GM20431 (cell line): ENCODE measurements at regions not wholly inside any gene's neighbourhood (a gene's known extent, or its start where the extent isn't known, plus 50 kb on each side); places are given as distances from the start of the nearest gene placed in this dataset.

Experiments used
- in situ Hi-C: fragments of 300-500 bp; cut with MseI, MboI; formaldehyde crosslinking; loops from one replicate; pipeline ENCODE4 v1.15.0; 2020; ENCODE audit warnings: low sequenced_read_pairs; ENCODE audit not compliant: unreplicated experiment

GRCh38 chr5:2696156-2696807 lies 55.2 kb downstream of the IRX2 start:
- in situ Hi-C loops, result no loop called here

GRCh38 chr5:2695200-2695891 lies 56.1 kb downstream of the IRX2 start:
- in situ Hi-C loops, result no loop called here

GRCh38 chr5:2691530-2691929 lies 59.9 kb downstream of the IRX2 start:
- in situ Hi-C loops, result no loop called here

- in situ Hi-C loops, result no loop called here
These were observed 61.2 kb downstream of the IRX2 start for GRCh38 chr5:2690293-2690692.

- in situ Hi-C loops, result no loop called here
These were observed 62.9 kb downstream of the IRX2 start for GRCh38 chr5:2688586-2688985.

GRCh38 chr5:2687746-2688145 lies 63.7 kb downstream of the IRX2 start:
- in situ Hi-C loops, result no loop called here

GRCh38 chr5:2686321-2687124 lies 65.0 kb downstream of the IRX2 start:
- in situ Hi-C loops, result no loop called here

- in situ Hi-C loops, result no loop called here
These were observed 65.7 kb downstream of the IRX2 start for GRCh38 chr5:2685651-2686272.

GRCh38 chr5:2684606-2685005 lies 66.9 kb downstream of the IRX2 start:
- in situ Hi-C loops, result no loop called here

- in situ Hi-C loops, result no loop called here
These were observed 67.8 kb downstream of the IRX2 start for GRCh38 chr5:2683720-2684119.

GRCh38 chr5:2681476-2681875 lies 70.0 kb downstream of the IRX2 start:
- in situ Hi-C loops, result no loop called here

- in situ Hi-C loops, result no loop called here
These were observed 70.5 kb downstream of the IRX2 start for GRCh38 chr5:2680979-2681378.

GRCh38 chr5:2677689-2678088 lies 73.8 kb downstream of the IRX2 start:
- in situ Hi-C loops, result no loop called here

- in situ Hi-C loops, result no loop called here
These were observed 75.9 kb downstream of the IRX2 start for GRCh38 chr5:2675548-2675947.

- in situ Hi-C loops, result no loop called here
These were observed 77.0 kb downstream of the IRX2 start for GRCh38 chr5:2674456-2674855.

- in situ Hi-C loops, result no loop called here
These were observed 80.5 kb downstream of the IRX2 start for GRCh38 chr5:2670940-2671339.

- in situ Hi-C loops, result no loop called here
These were observed 81.6 kb downstream of the IRX2 start for GRCh38 chr5:2669913-2670312.

- in situ Hi-C loops, result no loop called here
These were observed 82.2 kb downstream of the IRX2 start for GRCh38 chr5:2669259-2669658.

GRCh38 chr5:2666081-2666480 lies 85.4 kb downstream of the IRX2 start:
- in situ Hi-C loops, result no loop called here

- in situ Hi-C loops, result no loop called here
These were observed 88.0 kb downstream of the IRX2 start for GRCh38 chr5:2663489-2663888.

GRCh38 chr5:2660315-2660714 lies 91.2 kb downstream of the IRX2 start:
- in situ Hi-C loops, result no loop called here
